AG10803 (cell line): ENCODE measurements at regions not wholly inside any gene's neighbourhood (a gene's known extent, or its start where the extent isn't known, plus 50 kb on each side); places are given as distances from the start of the nearest gene placed in this dataset.

Experiments used
- DNase-seq: peaks from one replicate; pipeline ENCODE4 v3.0.0; 2010; ENCODE audit warnings: low read depth
- H3K4me3 ChIP-seq: 2 replicates; pipeline ENCODE4 v1.5.1; 2011; ENCODE audit warnings: mild to moderate bottlenecking, low read length, control low read depth
- CTCF ChIP-seq: conservative IDR thresholded peaks from 2 replicates; pipeline ENCODE4 v1.5.1; 2011; ENCODE audit warnings: mild to moderate bottlenecking, low read length, control low read depth, inconsistent platforms

- no peak overlapping the region for H3K4me3 ChIP-seq
- no peak for TF ChIP-seq CTCF
- no peak for DNase-seq
These were observed 181.7 kb upstream of the EDNRA start for GRCh38 chr4:147299205-147299604.

- no peak for TF ChIP-seq CTCF
- no peak for DNase-seq
- no peak overlapping the region for H3K4me3 ChIP-seq
These were observed 177.6 kb upstream of the EDNRA start for GRCh38 chr4:147303174-147303872.

GRCh38 chr4:147303873-147304229 lies 177.0 kb upstream of the EDNRA start:
- DNase-seq, result no peak
- no peak for TF ChIP-seq CTCF
- H3K4me3 ChIP-seq, result no peak overlapping the region

- no peak overlapping the region for H3K4me3 ChIP-seq
- DNase-seq, result no peak
- no peak for TF ChIP-seq CTCF
These were observed 172.8 kb upstream of the EDNRA start for GRCh38 chr4:147307896-147308674.

GRCh38 chr4:147309434-147309833 lies 171.5 kb upstream of the EDNRA start:
- no peak for TF ChIP-seq CTCF
- DNase-seq, result no peak
- no peak overlapping the region for H3K4me3 ChIP-seq

GRCh38 chr4:147310312-147310711 lies 170.6 kb upstream of the EDNRA start:
- no peak for DNase-seq
- H3K4me3 ChIP-seq, result no peak overlapping the region
- no peak for TF ChIP-seq CTCF

- DNase-seq, result no peak
- no peak for TF ChIP-seq CTCF
- no peak overlapping the region for H3K4me3 ChIP-seq
These were observed 168.9 kb upstream of the EDNRA start for GRCh38 chr4:147311956-147312355.
